HG02870 (cell line): ENCODE measurements at regions not wholly inside any gene's neighbourhood (a gene's known extent, or its start where the extent isn't known, plus 50 kb on each side); places are given as distances from the start of the nearest gene placed in this dataset.

Experiments
- ATAC-seq: cut with Tn5 transposase; IDR thresholded peaks from one replicate; pipeline ENCODE4 v1.9.1; 2021; ENCODE audit warnings: mild to moderate bottlenecking, moderate library complexity; ENCODE audit not compliant: unreplicated experiment

DNA sequence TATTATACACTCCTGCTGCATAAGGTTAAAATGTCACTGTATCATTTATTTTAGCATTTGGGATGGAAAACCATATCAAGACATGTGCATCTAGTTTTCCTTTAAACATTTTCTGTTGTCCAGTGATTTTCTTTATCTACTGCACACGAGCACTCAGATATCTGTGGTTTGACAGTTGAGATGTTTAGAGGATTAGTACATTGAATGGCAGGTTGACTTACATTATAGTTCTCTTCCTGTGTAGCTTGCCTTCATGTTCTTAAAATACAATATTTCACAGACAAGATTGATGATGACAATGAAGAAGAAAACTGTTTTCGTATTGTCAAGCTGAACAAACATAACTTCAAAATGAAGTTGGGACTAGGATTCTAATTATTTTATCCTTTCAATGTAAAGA is 2378.4 kb upstream of the WWC1 start:
- ATAC-seq = no peak

DNA sequence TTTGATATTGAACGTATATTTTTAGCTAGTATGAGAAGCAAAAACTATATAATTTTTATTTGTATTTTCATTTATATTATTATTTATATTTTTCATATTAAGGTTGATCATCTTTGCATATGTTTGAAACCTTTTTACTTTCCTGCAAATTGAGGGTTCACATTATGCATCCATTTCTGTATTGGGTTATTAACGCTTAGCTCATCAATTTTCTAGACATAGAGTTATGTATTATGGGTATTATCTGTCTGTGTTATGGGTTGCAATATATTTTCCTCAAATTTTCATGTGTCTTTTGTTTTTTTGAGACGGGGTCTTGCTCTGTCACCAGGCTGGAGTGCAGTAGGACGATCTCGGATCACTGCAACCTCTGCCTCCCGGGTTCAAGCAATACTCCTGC is 2377.0 kb upstream of the WWC1 start:
- ATAC-seq = no peak

DNA sequence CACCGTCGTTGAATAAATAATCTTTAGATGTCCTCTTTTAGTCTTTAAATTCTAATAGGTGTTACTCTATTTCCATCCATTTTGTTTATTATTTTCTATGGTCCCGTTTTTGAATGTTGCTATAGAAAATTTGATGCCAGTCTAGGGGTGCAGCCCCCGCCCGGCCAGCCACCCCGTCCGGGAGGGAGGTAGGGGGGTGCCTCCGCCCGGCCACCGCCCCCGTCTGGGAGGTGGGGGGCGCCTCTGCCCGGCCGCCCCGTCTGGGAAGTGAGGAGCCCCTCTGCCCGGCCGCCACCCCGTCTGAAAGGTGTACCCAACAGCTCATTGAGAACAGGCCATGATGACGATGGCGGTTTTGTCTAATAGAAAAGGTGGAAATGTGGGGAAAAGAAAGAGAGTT is 2372.2 kb upstream of the WWC1 start:
- no peak for ATAC-seq

DNA sequence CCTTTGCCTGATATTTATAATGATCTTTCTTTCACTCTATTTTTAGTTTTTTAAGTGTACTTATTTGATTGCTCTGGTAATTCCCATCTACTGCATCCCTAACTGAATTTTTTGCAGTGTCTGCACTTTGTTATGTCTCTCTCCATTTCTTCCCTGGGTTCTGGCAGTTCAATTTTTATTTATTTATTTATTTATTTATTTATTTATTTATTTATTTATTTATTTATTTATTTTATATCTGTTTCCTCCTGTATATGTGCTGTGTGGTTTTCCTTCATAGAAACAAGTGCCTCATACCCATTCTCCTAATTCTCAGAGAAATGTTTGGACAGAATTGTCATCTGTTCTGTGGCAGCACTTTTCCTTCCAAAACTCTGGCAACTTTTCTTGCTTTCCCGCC is 2370.8 kb upstream of the WWC1 start:
- ATAC-seq = no peak

DNA sequence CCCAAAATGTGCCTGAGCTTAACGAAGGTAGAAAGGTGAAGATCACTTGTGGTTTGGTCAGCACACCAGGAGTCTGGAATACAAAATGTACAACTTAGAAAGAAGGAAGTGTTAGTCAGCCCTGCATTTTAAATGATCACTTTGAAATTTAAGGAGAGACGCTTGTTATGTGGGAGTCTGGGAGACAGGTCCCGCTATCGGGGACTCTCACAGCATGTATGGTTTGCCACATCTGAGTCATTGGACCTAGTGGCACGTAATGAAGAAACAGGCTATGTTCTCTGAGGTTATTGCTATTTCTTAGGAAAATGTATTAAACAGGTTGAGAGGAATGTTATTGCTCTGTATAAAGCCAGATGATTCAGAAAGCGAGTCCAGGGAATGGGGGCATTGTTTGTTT is 2362.5 kb upstream of the WWC1 start:
- ATAC-seq = no peak

DNA sequence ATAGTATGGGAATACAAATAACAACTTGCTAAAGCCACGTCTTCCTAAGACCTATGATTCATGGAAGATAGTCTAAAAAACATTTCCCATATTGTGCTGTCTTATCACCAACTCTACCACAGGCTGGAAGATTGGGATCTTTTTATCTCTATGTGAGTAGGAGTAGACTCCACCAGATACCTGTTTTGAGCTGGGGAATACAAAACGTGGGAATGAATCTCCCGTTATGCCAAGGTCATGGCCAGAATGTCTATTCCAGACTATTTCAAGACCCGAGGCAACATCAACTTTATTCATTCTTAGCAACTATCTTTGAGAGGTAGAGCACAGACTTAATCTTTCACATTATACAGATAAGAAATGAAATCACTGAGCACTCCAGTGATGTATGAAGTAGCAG is 2350.9 kb upstream of the WWC1 start:
- ATAC-seq = no peak

DNA sequence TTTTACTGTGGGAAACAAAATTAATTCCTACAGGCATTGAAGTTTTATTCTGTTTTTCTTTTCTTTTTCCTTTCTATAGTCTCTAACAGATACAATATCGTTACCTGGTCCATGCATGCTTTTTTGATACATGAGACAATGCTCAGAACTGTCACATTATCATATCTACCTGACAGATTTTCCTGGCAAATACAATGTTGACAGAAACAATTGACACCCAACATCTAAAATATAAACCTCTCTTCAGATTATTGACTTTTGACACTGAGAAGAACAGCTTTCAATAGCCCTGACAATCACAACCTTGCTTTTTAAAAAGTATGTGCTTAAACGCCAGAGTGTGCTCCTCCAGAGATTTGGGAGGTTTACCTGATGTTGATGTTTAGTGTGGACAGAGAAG is 2334.6 kb upstream of the WWC1 start:
- no peak for ATAC-seq

DNA sequence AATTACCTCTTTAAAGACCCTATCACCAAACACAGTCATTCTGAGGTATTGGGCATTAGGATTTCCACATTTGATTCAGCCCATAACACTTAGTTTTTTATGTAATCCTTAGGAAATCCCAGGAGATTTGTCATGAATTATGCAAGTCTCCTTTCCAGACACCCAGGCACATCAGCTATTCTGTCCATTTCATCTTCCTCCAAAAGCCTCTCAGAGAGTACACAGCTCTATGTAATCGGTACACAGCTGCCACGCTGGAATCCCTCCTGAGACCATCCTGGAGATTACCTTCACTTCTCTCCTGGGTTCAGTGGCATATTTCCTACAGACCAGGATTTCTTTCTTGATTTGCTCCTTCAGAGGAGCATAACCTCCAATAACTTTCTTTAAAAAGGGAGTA is 2309.8 kb upstream of the WWC1 start:
- ATAC-seq = no peak

DNA sequence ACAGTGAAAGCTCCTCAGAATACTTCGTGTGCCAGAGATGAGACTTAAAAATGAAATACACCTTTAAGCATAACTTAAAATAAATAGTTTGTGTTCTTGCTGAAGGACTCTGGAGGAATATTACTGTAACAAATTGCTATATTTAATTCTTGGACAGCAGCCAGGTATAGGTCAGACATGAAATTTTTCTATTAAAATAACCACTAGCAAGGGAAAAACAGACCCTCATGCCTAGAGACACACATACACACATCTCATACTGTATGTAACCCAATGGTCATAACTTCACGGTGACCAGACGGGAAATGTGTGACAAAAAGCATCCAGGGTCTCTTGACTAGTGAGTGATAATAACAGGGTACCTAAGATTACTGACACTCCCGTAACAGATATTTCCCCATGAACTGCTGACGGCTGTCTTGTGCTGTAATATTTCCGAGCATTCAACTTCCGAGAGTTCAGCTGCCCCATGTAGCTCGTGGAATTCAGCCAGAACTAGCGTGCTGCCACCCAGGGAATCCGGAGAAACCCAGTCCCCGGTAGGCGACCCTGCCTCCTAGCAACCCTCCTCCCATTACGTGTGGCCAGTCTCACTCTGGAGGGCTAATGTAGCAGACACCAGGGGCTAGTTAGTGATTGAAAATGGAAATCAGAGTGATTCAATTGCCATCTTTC is 2295.1 kb upstream of the WWC1 start:
- no peak for ATAC-seq

DNA sequence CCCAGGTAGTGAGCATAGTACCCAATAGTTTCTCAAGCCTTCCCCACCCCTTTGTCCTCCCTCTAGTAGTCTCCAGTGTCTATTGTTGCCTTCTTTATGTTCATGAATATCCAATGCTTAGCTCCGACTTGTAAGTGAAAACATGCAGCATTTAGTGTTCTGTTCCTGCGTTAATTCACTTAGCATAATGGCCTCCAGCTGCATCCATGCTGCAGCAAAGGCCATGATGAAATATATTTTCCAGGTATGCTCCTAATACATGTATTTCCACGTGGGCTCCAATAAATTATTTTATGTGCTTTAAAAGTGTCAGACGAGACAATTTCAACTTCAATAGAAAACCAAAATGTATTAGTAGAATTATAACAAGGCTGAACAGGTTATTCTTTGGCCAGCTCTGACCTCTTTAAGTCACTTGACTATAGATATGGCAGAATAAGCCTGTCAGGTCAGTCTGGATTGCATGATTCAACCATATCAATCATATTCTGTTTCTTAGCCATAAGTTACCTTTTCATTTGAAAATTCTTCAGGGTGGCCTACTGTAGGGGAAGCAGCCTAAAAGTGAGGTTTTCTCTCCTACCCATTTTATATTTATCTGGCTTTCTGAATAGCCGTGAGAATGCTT is 2291.6 kb upstream of the WWC1 start:
- no peak for ATAC-seq

DNA sequence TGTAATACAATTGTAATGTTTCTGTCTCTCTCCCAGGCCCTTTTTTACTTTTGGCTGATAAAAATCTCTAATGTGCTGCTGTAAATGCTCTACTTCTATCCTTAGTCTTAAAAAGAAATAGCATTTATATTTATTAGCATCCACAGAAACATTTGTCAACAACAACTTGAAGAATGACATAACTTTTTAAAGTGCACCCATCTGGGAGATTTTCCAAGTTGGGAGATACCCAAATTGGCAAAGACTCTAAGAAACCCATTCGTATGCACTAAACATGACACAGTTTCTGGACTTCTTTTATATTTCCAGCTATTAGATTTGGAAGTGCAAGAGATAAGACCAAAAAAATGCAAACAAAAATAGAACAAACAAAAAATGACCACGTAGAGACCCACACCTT is 2287.4 kb upstream of the WWC1 start:
- ATAC-seq = no peak

DNA sequence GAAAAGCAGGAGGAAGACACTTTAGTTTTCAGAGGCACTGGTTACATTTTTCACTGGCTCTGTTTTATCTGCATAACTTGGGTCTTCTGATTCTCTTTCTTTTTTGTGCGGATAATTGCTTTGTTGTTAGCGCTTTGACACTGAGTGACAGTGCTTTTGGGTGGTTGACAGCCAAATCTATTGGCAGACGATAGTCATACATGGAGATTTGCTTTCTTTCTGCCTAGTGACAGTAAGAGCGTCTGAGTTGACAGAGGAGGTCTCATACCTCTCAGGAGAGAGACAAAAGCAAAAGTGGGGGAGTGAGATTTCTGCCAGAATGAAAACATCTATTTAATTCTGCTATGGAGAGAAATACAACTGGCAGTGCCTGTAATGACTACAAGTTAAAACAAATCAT is 2278.0 kb upstream of the WWC1 start:
- ATAC-seq = no peak

DNA sequence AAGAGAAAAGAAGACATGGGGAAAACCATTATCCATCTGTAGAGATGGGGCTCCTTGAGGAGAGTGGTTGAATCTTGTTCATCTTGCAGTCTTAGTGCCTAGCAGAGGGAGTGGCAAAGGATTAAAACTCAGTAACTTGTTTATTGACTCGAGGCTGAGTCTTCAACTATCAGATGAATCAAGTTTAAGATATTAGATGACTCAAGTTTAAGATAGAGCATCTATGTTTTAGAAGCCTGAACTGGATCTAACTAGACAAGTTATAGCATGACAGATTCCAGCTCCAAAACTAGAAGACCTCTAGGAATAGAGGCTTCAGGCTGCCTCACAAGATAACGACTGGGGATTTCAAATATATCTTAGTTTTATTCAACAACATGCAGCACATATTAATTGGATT is 2277.2 kb upstream of the WWC1 start:
- ATAC-seq = no peak

DNA sequence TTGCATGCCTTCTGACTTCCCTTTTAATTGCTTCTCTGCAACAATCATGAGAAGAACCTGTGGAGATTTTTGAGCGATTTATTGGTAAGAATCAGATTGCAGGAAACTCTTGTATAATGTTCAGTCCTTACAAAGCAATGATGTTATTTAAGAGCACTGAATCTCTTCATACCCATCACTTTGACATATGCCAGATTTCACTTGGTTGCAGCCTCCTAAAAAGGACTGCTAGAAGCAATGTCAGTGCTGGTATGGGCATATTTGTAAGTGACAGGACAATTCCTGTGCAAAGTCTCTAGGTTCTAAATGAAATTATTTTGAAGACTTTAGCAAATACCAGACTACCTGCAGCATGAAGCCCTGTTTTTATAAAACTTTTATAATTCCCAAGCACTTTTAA is 2272.7 kb upstream of the WWC1 start:
- no peak for ATAC-seq

DNA sequence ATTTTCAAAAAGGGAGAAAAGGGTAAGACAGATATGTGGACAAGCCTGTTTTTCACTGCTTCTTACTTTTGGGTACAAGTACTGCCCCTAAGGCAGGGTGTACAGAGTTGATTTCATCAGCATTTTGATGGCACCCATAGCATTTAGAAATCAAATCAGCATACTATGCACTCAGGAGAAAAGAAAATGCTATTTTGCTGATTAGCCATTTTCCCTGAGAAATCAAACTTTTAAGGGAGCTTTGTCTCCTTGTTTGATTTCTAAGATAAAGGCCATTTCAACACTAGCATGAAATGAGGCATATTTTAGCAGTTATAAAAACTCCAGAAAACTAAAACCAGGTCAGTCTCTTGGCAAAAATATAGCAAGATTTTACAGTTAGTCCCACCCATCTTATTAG is 2269.4 kb upstream of the WWC1 start:
- ATAC-seq = no peak

DNA sequence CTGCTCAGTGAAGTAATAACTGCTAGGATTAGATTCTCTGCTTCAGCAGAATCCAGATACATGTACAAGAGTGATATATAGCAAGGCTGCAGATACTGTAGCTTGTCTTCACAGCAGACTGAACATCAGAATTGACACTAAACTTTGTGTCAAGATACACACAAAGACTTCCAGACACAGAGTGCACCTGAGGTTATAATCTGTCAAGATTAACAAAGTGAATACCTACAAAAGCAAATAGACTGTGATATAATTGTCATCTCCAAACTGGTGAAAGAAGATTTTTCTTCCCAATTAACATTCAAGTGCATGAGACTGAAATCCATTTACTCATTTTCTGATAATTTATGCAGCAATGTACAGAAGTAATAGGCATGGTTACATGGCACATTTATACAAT is 2266.5 kb upstream of the WWC1 start:
- no peak for ATAC-seq

DNA sequence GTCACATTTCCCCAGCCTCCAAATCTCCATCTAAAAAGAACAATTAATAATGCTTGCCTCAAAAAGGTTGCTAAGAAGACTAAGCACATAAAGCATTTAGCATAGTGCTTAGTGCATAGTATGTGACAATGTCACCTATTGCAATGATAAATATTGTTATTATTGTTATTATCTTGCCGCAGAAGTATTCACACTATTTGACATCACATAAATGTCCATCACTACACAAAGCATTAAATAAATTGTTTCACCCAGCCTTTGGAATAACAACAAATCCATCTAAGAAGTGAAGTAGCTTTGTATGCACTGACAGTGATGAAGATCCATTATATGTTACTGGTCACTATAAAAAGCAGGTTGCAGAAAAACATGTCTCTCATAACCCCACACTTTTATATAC is 2263.9 kb upstream of the WWC1 start:
- no peak for ATAC-seq

DNA sequence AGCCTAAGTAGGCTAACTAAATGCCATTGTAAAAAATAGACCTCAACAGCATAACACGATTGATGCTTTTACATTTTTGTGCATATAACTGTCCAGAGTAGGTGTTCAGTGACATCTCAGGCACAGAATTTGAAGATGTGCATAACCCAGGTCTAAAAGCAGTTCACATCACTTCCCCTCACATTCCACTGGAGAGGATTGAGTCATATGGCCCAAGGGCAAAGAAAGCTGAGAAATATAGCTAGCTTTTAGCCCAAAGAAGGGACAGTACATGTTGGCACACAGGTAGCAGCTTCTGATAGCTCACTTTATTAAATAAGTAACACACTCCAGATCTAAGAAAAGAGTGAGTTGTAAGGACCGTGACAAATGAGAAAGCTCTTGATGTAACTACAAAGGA is 2259.5 kb upstream of the WWC1 start:
- ATAC-seq = no peak

DNA sequence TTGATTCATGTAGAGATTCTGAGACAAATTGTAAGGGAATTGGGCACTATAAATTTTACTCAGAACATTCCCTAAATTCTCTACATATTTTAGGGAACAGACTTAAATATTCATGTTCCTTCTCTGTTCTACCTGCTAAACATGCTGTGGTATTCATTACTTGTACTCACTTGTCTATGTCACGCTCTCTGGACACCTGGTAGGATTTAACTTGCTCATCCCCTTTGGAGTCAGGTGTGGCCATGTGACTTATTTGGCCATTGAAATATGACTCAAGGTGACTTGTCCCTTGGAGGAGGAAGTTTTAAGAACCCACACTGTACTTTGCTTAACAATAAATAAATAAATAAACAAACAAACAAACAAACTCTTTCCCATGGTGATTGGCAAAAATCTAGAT is 2258.8 kb upstream of the WWC1 start:
- ATAC-seq = no peak

DNA sequence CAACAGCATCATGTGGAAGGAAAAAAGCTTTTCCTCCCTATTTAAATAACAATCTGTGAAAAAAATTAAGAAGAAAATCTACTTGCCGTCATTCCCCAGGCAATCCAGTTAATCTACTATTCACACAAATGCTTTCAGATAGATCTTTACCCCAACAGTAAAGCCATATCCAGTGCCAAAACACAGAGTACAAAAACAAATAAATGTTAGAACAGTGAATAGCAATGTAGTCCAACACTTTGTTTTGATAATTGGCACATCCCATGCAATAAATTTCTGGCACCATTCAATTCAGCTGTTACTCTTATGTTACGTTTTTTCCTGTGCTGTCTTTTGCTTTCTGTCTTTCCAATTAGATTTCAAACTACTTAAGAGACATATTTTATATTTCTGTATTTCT is 2245.5 kb upstream of the WWC1 start:
- ATAC-seq = no peak

DNA sequence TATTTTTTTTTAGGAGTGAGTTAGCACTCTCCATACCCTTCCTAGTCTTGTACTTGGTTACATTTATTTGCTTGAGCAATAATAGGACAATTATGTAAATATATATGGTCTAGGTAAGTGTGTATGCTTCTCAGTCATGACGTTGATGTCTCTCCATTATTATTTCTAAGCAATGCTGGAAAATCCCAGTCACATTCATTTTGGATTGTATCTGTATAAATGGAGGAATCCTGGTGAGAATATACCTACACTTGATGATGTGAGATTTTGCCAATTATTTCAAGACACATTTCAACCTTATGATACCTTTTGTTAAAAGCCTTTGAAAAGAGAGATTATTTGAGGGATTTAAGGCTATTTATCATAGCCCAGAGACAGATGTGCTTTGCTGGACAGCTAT is 2244.5 kb upstream of the WWC1 start:
- no peak for ATAC-seq

DNA sequence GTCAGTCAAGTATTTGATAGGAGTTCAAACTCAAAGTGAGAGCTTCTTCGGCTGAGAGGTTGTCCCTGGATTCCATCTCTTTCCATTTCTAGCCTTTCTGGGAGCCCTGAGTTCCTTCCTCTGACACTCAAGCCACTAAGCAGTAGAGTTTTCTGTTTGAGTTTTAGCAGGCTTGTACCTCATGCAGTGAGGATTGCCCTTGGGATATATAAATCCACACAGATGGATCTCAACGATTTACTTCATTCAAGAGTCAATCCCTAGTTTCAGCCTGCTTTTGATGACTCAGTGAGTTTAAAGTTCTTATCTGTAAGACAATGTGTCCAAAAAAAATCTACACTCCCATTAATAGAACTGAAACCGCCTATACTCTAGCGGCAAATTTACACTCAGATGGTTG is 2240.9 kb upstream of the WWC1 start:
- no peak for ATAC-seq

DNA sequence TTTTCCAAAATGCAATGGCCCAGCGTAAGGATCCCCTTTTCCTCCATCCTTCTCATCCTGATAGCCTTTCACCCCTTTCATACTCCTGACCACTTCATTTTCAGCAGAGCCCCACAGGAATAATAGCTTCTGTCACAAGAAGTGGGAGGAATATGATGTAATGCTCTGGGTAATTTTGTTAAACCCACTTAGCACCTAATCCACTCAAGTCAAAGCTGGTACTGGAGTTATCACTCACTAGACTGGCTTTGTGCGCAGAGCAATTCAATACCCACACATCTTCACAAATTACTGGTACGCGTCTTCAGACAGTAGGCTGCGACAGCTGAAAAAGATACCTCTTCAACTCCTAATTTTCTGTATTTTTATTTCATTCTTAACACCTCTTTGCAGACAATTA is 2232.8 kb upstream of the WWC1 start:
- no peak for ATAC-seq
